Activated CD8-positive, alpha-beta memory T cell treated with anti-CD3 and anti-CD28 coated beads, Interleukin-2, amount 10 ng/mL, durations not matched to agents 7 days and 5 days (primary cell): ENCODE measurements at regions not wholly inside any gene's neighbourhood (a gene's known extent, or its start where the extent isn't known, plus 50 kb on each side); places are given as distances from the start of the nearest gene placed in this dataset.
A peak's percentile ranks its signal among the peaks of the same experiment; 100 is the strongest.
"Not testable (repeated sequence)": the region's sequence is repeated elsewhere in the genome, so short reads cannot be mapped to it uniquely, and the experiment has no call there.

Source experiments
- ATAC-seq: fragments of 150-1000 bp; cut with Tn5 transposase; one replicate; pipeline ENCODE4 v1.10.0; 2021; ENCODE audit warnings: moderate library complexity
- CTCF ChIA-PET: fragments of 350-600 bp; sonication (Branson Sonifier 250); formaldehyde crosslinking; loops from one replicate; lab custom pipeline; 2021; ENCODE audit warnings: antibody characterized with exemption; lab: Charles Lee
- DNase-seq: peaks from one replicate; pipeline ENCODE4 v3.0.0-alpha.2; 2020
- H3K27ac Mint-ChIP-seq: one replicate; pipeline ENCODE4 v1.8.0; 2021; ENCODE audit warnings: mild to moderate bottlenecking, mixed read lengths
- H3K27me3 Mint-ChIP-seq: one replicate; pipeline ENCODE4 v1.8.0; 2021; ENCODE audit warnings: mixed read lengths
- H3K36me3 Mint-ChIP-seq: one replicate; pipeline ENCODE4 v1.8.0; 2021; ENCODE audit warnings: mild to moderate bottlenecking, mixed read lengths
- H3K4me1 Mint-ChIP-seq: one replicate; pipeline ENCODE4 v1.8.0; 2021; ENCODE audit warnings: mixed read lengths
- H3K4me3 Mint-ChIP-seq: one replicate; pipeline ENCODE4 v1.8.0; 2021; ENCODE audit warnings: mild to moderate bottlenecking, moderate library complexity, mixed read lengths
- H3K9me3 Mint-ChIP-seq: one replicate; pipeline ENCODE4 v1.8.0; 2022; ENCODE audit warnings: low read depth, mixed read lengths

DNA sequence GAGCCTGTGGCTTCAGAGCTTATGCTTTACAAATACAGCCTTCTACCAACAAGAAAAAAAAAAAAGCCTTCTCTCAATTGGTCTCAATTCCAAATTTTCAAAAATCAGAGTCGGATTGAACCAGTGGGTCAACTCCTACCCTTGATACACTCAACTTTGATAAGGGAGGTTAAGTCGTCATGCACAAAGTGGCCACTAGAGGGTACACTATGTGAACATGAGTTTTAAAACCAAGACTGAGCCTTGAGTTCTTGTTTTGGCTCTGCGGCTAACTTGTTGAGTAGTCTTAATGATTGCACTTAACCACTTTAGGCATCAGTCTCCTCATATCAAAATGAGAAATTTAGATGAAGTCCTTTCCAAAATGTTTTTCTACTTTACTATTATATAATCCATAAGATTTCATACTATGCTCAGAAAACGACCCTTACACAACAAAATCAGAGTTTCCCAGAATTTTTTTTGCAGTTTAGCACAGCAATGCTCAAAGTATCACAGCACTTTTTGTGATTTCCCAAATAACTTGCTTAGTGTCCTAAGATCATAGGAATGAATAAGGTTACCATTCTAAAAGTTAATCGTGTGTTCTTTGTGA, 92.9 kb upstream of the MTAP start:
- CTCF ChIA-PET, result interaction anchor here (0.6 to 2.4 kb wide), 15 partner anchors 9 to 387 kb away, joined by 3 to 17 read pairs (median 3); no protein-coding TSS in a partner anchor

DNA sequence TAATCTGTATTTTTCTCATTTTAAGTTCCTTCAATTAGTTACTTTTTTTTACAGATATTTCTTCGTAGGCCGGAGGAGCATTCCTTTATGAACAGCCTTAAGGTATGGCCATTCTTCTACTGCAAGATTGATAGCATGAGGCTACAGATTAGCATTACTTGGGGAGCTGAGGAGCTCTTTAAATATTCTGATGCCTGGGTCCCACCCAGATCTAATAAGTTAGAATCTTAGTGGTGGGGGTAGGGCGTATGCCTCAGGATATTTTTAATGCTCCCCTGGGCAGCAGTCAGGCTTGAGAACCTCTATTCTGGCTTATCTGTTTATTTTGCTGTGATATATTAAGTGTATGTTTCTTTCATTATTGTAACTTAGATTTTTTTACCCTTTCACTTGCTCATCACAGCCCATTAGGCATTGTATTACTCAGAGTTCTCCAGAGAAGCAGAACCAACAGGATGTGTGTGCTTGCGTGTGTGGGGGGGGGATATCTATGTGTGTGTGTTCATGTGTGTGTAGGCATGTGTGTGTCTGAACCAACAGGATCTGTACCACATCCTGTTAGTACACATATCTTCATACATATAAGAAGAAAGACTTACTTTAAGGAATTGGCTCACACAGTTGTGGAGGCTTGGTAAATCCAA, 91.8 kb upstream of the MTAP start:
- H3K9me3 Mint-ChIP-seq, result no peaks in the 10 kb centered on the region
- H3K4me3 Mint-ChIP-seq, result no peak overlapping the region
- peaks cover 37% of the 10 kb centered on the region for H3K27me3 Mint-ChIP-seq
- ATAC-seq (no peak), DNase-seq (no peak)
- H3K4me1 Mint-ChIP-seq, result peaks cover 4% of the 10 kb centered on the region
- no peaks in the 10 kb centered on the region for H3K36me3 Mint-ChIP-seq
- H3K27ac Mint-ChIP-seq, result no peak overlapping the region
- CTCF ChIA-PET, result no interaction called here

More for the DNA sequence above, 92.9 kb upstream of the MTAP start:
- DNase-seq (peak; percentile 73), ATAC-seq (peak; percentile 60)
- no peak overlapping the region for H3K27ac Mint-ChIP-seq
- H3K27me3 Mint-ChIP-seq, result peaks cover 38% of the 10 kb centered on the region
- H3K36me3 Mint-ChIP-seq, result no peaks in the 10 kb centered on the region
- no peaks in the 10 kb centered on the region for H3K9me3 Mint-ChIP-seq
- H3K4me1 Mint-ChIP-seq, result peaks cover 4% of the 10 kb centered on the region
- H3K4me3 Mint-ChIP-seq, result no peak overlapping the region

DNA sequence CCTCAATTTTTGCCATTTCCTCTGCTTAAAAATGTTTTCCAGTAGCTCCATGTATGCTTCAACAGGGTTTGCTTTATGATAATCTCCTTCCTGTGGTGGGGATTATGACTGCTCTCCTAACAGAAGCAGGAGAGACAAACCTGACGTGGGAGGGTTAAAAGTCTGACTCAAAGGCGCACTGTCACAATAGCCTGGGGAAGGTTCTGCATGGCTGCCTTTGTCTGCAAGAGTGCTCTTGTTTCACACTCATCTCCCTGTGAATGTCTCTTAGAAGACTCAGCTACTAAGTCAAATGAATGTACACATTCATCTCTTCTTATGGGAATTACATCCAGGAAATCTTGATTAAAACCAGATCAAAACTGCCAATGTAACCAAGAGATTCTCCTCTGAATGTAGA, 90.9 kb upstream of the MTAP start:
- CTCF ChIA-PET, result no interaction called here
- H3K4me1 Mint-ChIP-seq, result peaks cover 4% of the 10 kb centered on the region
- ATAC-seq (no peak), DNase-seq (no peak)
- peaks cover 34% of the 10 kb centered on the region for H3K27me3 Mint-ChIP-seq
- H3K9me3 Mint-ChIP-seq, result no peaks in the 10 kb centered on the region
- H3K36me3 Mint-ChIP-seq, result no peaks in the 10 kb centered on the region
- H3K4me3 Mint-ChIP-seq, result no peak overlapping the region
- H3K27ac Mint-ChIP-seq, result no peak overlapping the region

DNA sequence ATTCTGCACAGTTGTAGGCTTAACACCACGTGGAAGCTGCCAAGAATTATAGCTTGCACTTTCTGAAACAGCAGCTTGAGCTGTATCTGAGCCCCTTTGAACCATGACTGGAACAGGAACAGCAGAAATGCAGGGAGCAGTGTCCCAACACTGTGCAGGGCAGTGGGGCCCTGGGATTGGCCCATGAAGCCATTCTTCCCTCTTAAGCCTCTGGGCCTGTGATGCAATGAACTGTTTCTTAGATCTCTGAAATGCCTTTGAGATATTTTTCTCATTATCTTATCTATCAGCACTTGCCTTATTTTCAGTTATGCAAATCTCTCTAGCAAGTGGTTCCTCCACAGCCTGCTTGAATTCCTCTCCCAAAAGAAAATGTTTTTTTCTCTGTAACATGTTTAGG, 87.0 kb upstream of the MTAP start:
- CTCF ChIA-PET, result no interaction called here
- DNase-seq, result no peak
- no peak for ATAC-seq
- H3K4me3 Mint-ChIP-seq, result no peak overlapping the region
- H3K4me1 Mint-ChIP-seq, result peaks cover 4% of the 10 kb centered on the region
- H3K36me3 Mint-ChIP-seq, result no peaks in the 10 kb centered on the region
- no peak overlapping the region for H3K27ac Mint-ChIP-seq
- H3K27me3 Mint-ChIP-seq, result peaks cover 26% of the 10 kb centered on the region
- H3K9me3 Mint-ChIP-seq, result no peaks in the 10 kb centered on the region

DNA sequence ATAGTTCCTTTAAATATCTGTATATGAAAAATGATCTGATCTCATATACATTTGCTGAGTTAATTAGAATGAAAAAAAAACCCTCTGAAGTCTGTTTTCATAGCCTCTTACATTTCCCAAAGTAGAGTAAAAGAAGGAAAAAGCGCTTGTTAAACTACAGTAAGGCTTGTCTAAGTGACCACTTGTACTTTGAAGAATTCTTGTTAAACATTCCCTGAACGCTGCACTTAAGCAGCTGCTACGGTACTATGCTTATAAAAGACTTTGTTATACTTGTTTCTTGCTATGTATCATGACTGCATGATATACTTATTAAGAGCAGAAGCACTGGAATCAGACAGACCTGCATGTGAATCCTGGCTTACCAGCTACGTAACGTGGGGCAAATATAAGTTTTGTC, 81.7 kb upstream of the MTAP start:
- no peak overlapping the region for H3K4me3 Mint-ChIP-seq
- CTCF ChIA-PET, result no interaction called here
- peaks cover 21% of the 10 kb centered on the region for H3K27me3 Mint-ChIP-seq
- DNase-seq, result no peak
- H3K36me3 Mint-ChIP-seq, result no peaks in the 10 kb centered on the region
- no peaks in the 10 kb centered on the region for H3K4me1 Mint-ChIP-seq
- no peaks in the 10 kb centered on the region for H3K9me3 Mint-ChIP-seq
- ATAC-seq, result no peak
- no peak overlapping the region for H3K27ac Mint-ChIP-seq

DNA sequence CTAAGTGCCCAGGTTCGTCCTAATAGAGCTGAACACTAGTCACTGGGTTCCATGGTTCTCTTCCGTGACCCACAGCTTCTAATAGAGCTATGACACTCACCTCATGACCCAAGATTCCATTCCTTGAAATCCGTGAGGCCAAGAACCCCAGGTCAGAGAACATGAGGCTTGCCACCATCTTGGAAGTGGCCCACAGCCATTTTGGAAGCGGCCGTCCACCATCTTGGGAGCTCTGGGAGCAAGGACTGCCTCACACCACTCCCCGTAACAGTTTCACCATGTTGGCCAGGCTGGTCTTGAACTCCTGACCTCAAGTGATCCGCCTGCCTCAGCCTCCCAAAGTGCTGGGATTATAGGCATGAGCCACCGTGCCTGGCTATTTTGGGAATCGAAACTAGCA, 75.0 kb upstream of the MTAP start:
- H3K36me3 Mint-ChIP-seq, DNase-seq, H3K27ac Mint-ChIP-seq, H3K4me3 Mint-ChIP-seq, H3K9me3 Mint-ChIP-seq, CTCF ChIA-PET, ATAC-seq, H3K4me1 Mint-ChIP-seq: not testable (repeated sequence)
- H3K27me3 Mint-ChIP-seq, result peaks cover 22% of the 10 kb centered on the region

DNA sequence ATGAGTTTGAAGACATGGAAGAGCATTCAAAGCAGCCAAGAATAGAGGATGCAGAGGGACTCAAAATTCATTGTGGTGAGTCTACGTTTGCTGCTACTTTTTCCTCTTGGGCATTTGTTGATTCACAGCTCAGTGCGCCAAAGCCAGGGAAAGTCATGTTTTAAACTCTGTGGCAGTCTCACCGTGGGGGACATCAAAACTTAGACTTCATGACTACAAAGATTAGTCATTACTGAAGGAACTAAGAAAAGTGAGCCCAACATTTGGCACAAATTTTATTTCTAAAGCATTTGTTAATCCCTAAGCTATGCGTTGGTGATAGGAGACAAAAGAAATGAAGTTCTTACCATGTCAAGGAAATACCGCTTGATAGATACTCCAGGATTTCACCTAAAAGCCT, 73.7 kb upstream of the MTAP start:
- ATAC-seq, result no peak
- H3K9me3 Mint-ChIP-seq, result no peaks in the 10 kb centered on the region
- no peak for DNase-seq
- H3K27ac Mint-ChIP-seq, result no peak overlapping the region
- H3K36me3 Mint-ChIP-seq, result no peaks in the 10 kb centered on the region
- CTCF ChIA-PET, result no interaction called here
- no peaks in the 10 kb centered on the region for H3K4me1 Mint-ChIP-seq
- peaks cover 18% of the 10 kb centered on the region for H3K27me3 Mint-ChIP-seq
- H3K4me3 Mint-ChIP-seq, result no peak overlapping the region

DNA sequence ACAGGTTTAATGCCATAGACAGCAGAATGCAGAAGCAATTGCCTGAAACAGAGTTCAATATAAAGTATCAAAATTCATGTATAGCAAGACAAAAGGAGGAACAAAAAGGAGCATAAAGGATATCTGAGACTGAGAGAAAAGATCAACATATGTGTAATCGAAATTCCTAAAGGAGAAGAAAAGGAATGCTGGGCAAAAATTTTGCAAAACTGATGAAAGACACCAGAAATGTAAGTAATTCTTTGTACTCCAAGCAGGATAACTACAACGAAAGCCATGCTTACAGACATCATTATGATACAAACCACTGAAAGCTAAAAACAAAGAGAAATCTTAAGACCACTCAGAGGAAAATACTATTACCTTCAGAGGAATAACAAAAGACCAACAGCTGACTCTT, 72.8 kb upstream of the MTAP start:
- CTCF ChIA-PET, result no interaction called here
- no peak for DNase-seq
- no peaks in the 10 kb centered on the region for H3K36me3 Mint-ChIP-seq
- H3K4me1 Mint-ChIP-seq, result no peaks in the 10 kb centered on the region
- H3K27ac Mint-ChIP-seq, result no peak overlapping the region
- H3K4me3 Mint-ChIP-seq, result no peak overlapping the region
- no peaks in the 10 kb centered on the region for H3K9me3 Mint-ChIP-seq
- ATAC-seq, result no peak
- peaks cover 21% of the 10 kb centered on the region for H3K27me3 Mint-ChIP-seq

DNA sequence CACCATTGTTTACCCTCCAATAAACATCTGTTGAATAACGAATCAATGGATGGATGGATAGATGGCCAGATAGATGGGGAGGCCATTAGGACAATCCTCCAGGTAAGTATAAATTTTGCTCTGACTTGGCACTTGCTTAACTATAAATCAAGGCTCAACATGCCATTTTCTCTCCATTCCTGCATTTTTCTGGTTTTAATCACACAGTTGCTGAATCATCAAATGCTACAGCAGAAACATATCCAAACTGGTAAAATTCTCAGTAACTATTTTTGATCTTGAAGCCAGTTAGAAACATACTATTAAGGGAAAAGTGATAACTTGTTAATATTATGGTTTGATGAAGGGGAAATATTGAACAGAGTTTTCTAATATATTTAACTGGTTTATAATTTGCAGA, 71.5 kb upstream of the MTAP start:
- peaks cover 18% of the 10 kb centered on the region for H3K27me3 Mint-ChIP-seq
- H3K27ac Mint-ChIP-seq, result no peak overlapping the region
- no peak overlapping the region for H3K4me3 Mint-ChIP-seq
- CTCF ChIA-PET, result no interaction called here
- DNase-seq (no peak), ATAC-seq (no peak)
- H3K4me1 Mint-ChIP-seq, result no peaks in the 10 kb centered on the region
- H3K9me3 Mint-ChIP-seq, result no peaks in the 10 kb centered on the region
- no peaks in the 10 kb centered on the region for H3K36me3 Mint-ChIP-seq

DNA sequence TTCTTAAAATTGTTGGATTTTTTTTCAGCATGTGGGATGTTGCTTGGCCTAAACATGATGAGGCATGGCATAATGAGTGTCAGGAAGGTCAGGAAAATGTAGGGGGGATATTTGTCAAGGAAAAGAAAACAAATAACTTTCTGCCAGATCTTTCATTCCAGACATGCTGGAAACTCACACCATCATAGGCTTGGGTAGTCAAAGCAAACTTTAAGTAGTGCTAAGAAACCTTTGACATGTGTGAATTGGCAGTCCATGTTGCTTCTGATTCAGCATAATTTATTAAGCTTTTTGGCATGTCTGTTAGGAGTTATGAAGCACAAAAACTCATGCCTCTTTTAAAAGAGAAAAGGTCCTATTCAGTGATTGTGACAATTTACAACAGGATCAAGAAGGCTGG, 61.3 kb upstream of the MTAP start:
- no peak overlapping the region for H3K4me3 Mint-ChIP-seq
- H3K36me3 Mint-ChIP-seq, result no peaks in the 10 kb centered on the region
- CTCF ChIA-PET, result no interaction called here
- no peak overlapping the region for H3K27ac Mint-ChIP-seq
- H3K4me1 Mint-ChIP-seq, result no peaks in the 10 kb centered on the region
- H3K27me3 Mint-ChIP-seq, result peaks cover 52% of the 10 kb centered on the region
- no peaks in the 10 kb centered on the region for H3K9me3 Mint-ChIP-seq
- no peak for DNase-seq
- ATAC-seq, result no peak

DNA sequence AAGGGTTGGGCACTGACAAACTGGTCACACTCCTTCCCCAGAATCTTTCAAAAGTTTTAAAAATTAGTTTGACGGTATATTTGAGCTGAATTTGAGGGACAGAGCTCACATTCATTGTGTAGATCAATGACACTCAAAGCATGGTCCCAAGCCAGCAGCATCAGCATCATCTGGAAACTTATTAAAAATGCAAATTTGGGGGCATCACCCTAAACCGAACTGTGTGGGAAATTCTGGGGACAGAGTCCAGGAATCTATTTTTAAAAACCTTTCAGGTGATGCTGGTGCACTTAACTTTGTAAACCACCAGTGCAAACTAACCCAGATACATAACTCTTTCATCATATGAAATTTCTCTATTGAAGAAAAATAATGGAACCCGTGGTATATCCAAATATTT, 58.1 kb upstream of the MTAP start:
- Mint-ChIP-seq H3K36me3 (no peaks in the 10 kb centered on the region), H3K4me3 (no peak overlapping the region), H3K27me3 (peaks cover 71% of the 10 kb centered on the region), H3K9me3 (no peaks in the 10 kb centered on the region), H3K4me1 (no peaks in the 10 kb centered on the region), H3K27ac (no peak overlapping the region)
- ATAC-seq, result no peak
- no peak for DNase-seq
- CTCF ChIA-PET, result interaction anchor here (0.6 kb wide), 1 partner anchor 8 kb away, joined by 3 read pairs; no protein-coding TSS in a partner anchor

DNA sequence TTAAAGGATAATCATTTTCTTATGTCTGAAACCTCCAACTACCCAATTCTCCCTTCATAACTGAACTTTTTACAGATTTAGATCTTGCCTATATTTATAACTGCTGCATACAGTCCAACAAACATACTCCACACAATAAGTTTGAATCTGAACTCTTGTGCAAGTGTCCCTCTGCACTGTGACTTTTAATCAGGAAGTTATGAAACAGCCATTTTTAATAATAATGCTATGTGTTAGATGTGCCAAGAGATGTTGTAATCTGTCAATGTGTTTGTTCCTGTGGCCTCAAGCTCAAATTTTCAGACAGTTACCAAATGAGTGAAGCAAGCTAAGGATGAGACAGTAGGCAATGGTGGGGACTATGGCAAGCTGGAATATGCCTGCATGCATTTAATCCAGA, 57.6 kb upstream of the MTAP start:
- Mint-ChIP-seq H3K36me3 (no peaks in the 10 kb centered on the region), H3K9me3 (no peaks in the 10 kb centered on the region), H3K4me3 (no peak overlapping the region), H3K4me1 (no peaks in the 10 kb centered on the region), H3K27me3 (peaks cover 72% of the 10 kb centered on the region), H3K27ac (no peak overlapping the region)
- CTCF ChIA-PET, result interaction anchor here (0.6 kb wide), 1 partner anchor 8 kb away, joined by 3 read pairs; no protein-coding TSS in a partner anchor
- ATAC-seq, result no peak
- DNase-seq, result no peak

DNA sequence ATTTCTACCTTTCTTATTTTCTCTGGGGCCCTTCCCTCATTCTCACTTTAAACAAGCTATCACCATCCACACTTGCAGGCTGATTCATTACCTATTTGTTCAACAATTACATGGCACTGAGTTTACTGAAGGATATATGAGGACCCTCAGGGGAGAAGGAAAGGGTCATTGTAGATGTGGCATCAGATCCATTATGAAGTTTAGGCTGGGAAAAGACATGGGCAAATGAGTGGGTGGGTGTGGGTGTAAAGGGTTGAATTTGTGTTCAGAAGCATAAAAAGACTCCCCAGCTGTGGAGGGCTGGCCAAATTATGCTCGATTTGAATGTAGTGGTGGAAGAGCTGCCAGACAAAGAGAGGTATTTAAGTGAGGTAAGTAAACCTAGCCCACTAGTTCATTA, 55.9 kb upstream of the MTAP start:
- H3K4me1 Mint-ChIP-seq, result no peaks in the 10 kb centered on the region
- CTCF ChIA-PET, result no interaction called here
- H3K27ac Mint-ChIP-seq, result no peak overlapping the region
- no peaks in the 10 kb centered on the region for H3K36me3 Mint-ChIP-seq
- H3K27me3 Mint-ChIP-seq, result peaks cover 76% of the 10 kb centered on the region
- no peaks in the 10 kb centered on the region for H3K9me3 Mint-ChIP-seq
- DNase-seq, result no peak
- ATAC-seq, result no peak
- no peak overlapping the region for H3K4me3 Mint-ChIP-seq

DNA sequence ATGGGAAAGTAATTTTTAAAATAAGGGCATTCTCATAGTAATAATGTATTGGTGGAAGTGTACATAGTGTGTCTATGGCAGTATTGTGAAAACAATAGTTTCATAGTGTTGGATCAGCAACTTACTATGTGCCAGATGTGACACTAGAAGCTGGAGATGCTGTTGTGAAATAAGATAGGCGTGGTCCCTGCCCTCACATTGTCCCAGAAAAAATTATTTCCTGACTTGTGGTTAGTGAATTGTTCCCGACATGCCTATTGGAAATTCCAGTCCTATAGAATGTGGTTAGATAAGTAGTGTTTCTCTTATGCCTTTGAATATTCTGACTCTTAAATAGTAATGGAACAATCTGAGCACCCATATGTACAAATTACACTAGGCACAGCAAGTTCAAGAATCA, 55.3 kb upstream of the MTAP start:
- H3K27me3 Mint-ChIP-seq, result peaks cover 76% of the 10 kb centered on the region
- no peak overlapping the region for H3K4me3 Mint-ChIP-seq
- no peaks in the 10 kb centered on the region for H3K36me3 Mint-ChIP-seq
- no peaks in the 10 kb centered on the region for H3K9me3 Mint-ChIP-seq
- ATAC-seq (no peak), DNase-seq (no peak)
- CTCF ChIA-PET, result no interaction called here
- H3K4me1 Mint-ChIP-seq, result no peaks in the 10 kb centered on the region
- no peak overlapping the region for H3K27ac Mint-ChIP-seq
